ENCODE measurements at regions not wholly inside any gene's neighbourhood (a gene's known extent, or its start where the extent isn't known, plus 50 kb on each side); places are given as distances from the start of the nearest gene placed in this dataset.

- Histone ChIP-seq H3K27me3 (ENCODE audit: control insufficient read depth in 4 of 4, insufficient read depth in 4 of 4, low read length in 3 of 4) (peaks cover 0 to 2% (median 0%) of the 10 kb centered on the region in 4 donors), H3K4me1 (ENCODE audit: control insufficient read depth in 4 of 4, insufficient read depth in 4 of 4, low read length in 3 of 4) (no peaks in the 10 kb centered on the region), H3K9ac (ENCODE audit: low read depth in 1 of 2, low read length in 2 of 2) (no peak overlapping the region), H3K27ac (ENCODE audit: low read depth in 1 of 2, low read length in 2 of 2) (no peak overlapping the region), H3K4me3 (ENCODE audit: low read depth in 1 of 3, low read length in 3 of 3) (no peak overlapping the region), H3K36me3 (ENCODE audit: control insufficient read depth in 4 of 4, insufficient read depth in 3 of 4, low read depth in 1 of 4, low read length in 3 of 4) (no peaks in the 10 kb centered on the region), H3K9me3 (ENCODE audit: control insufficient read depth in 4 of 4, low read length in 3 of 4) (no peaks in the 10 kb centered on the region)
- no peak for DNase-seq (ENCODE audit: low spot score)
- no peak for TF ChIP-seq NR2F2 (IDR thresholded peaks at IDR 0.05)
- TF ChIP-seq FOXA1 (IDR thresholded peaks at IDR 0.05), result no peak
- TF ChIP-seq RXRA (IDR thresholded peaks at IDR 0.05), result no peak
- no peak for TF ChIP-seq ATF3 (IDR thresholded peaks at IDR 0.05)
- no peak for TF ChIP-seq GABPA (IDR thresholded peaks at IDR 0.05 in 1 of 2, conservative IDR thresholded peaks at IDR 0.05 in 1 of 2)
- no peak for TF ChIP-seq HNF4A (conservative IDR thresholded peaks at IDR 0.05)
- no peak for TF ChIP-seq SP1 (IDR thresholded peaks at IDR 0.05)
- TF ChIP-seq YY1 (IDR thresholded peaks at IDR 0.05), result no peak
- TF ChIP-seq FOXA2 (IDR thresholded peaks at IDR 0.05), result no peak
- TF ChIP-seq TAF1 (conservative IDR thresholded peaks at IDR 0.05), result no peak
- no peak for TF ChIP-seq REST (IDR thresholded peaks at IDR 0.05)
- TF ChIP-seq, protein P1, sequence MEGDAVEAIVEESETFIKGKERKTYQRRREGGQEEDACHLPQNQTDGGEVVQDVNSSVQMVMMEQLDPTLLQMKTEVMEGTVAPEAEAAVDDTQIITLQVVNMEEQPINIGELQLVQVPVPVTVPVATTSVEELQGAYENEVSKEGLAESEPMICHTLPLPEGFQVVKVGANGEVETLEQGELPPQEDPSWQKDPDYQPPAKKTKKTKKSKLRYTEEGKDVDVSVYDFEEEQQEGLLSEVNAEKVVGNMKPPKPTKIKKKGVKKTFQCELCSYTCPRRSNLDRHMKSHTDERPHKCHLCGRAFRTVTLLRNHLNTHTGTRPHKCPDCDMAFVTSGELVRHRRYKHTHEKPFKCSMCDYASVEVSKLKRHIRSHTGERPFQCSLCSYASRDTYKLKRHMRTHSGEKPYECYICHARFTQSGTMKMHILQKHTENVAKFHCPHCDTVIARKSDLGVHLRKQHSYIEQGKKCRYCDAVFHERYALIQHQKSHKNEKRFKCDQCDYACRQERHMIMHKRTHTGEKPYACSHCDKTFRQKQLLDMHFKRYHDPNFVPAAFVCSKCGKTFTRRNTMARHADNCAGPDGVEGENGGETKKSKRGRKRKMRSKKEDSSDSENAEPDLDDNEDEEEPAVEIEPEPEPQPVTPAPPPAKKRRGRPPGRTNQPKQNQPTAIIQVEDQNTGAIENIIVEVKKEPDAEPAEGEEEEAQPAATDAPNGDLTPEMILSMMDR (IDR thresholded peaks at IDR 0.05; ENCODE audit: low read depth, low read length, missing input control), result no peak
- TF ChIP-seq EGR1 (IDR thresholded peaks at IDR 0.05; ENCODE audit: low read depth in 2 of 2), result no peak
- no peak for TF ChIP-seq RAD21 (IDR thresholded peaks at IDR 0.05)
- TF ChIP-seq JUND (IDR thresholded peaks at IDR 0.05), result no peak
- TF ChIP-seq, protein P2, sequence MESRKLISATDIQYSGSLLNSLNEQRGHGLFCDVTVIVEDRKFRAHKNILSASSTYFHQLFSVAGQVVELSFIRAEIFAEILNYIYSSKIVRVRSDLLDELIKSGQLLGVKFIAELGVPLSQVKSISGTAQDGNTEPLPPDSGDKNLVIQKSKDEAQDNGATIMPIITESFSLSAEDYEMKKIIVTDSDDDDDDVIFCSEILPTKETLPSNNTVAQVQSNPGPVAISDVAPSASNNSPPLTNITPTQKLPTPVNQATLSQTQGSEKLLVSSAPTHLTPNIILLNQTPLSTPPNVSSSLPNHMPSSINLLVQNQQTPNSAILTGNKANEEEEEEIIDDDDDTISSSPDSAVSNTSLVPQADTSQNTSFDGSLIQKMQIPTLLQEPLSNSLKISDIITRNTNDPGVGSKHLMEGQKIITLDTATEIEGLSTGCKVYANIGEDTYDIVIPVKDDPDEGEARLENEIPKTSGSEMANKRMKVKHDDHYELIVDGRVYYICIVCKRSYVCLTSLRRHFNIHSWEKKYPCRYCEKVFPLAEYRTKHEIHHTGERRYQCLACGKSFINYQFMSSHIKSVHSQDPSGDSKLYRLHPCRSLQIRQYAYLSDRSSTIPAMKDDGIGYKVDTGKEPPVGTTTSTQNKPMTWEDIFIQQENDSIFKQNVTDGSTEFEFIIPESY (IDR thresholded peaks at IDR 0.05), result no peak
- 47% methylated on average over 1 of the region's 1 CpG for WGBS
Observed at GRCh38 chr12:81958406-81958805, 199.3 kb upstream of the PPFIA2 start.

GRCh38 chr12:81957631-81958030, 198.5 kb upstream of the PPFIA2 start:
- Histone ChIP-seq H3K36me3 (ENCODE audit: control insufficient read depth in 4 of 4, insufficient read depth in 3 of 4, low read depth in 1 of 4, low read length in 3 of 4) (no peaks in the 10 kb centered on the region), H3K4me1 (ENCODE audit: control insufficient read depth in 4 of 4, insufficient read depth in 4 of 4, low read length in 3 of 4) (no peaks in the 10 kb centered on the region), H3K9ac (ENCODE audit: low read depth in 1 of 2, low read length in 2 of 2) (no peak overlapping the region), H3K27ac (ENCODE audit: low read depth in 1 of 2, low read length in 2 of 2) (no peak overlapping the region), H3K27me3 (ENCODE audit: control insufficient read depth in 4 of 4, insufficient read depth in 4 of 4, low read length in 3 of 4) (peaks cover 0 to 2% (median 0%) of the 10 kb centered on the region in 4 donors), H3K9me3 (ENCODE audit: control insufficient read depth in 4 of 4, low read length in 3 of 4) (no peaks in the 10 kb centered on the region), H3K4me3 (ENCODE audit: low read depth in 1 of 3, low read length in 3 of 3) (no peak overlapping the region)
- TF ChIP-seq ATF3 (IDR thresholded peaks at IDR 0.05) (no peak), RXRA (IDR thresholded peaks at IDR 0.05) (no peak), EGR1 (IDR thresholded peaks at IDR 0.05; ENCODE audit: low read depth in 2 of 2) (no peak), GABPA (IDR thresholded peaks at IDR 0.05 in 1 of 2, conservative IDR thresholded peaks at IDR 0.05 in 1 of 2) (no peak), HNF4G (IDR thresholded peaks at IDR 0.05) (no peak), NR2F2 (IDR thresholded peaks at IDR 0.05) (no peak), JUND (IDR thresholded peaks at IDR 0.05) (no peak), SP1 (IDR thresholded peaks at IDR 0.05) (no peak), TAF1 (conservative IDR thresholded peaks at IDR 0.05) (no peak), FOXA2 (IDR thresholded peaks at IDR 0.05) (no peak), YY1 (IDR thresholded peaks at IDR 0.05) (no peak)
- TF ChIP-seq, protein P2 (IDR thresholded peaks at IDR 0.05), result no peak
- TF ChIP-seq, protein P1 (IDR thresholded peaks at IDR 0.05; ENCODE audit: low read depth, low read length, missing input control), result no peak
- TF ChIP-seq, protein P3, sequence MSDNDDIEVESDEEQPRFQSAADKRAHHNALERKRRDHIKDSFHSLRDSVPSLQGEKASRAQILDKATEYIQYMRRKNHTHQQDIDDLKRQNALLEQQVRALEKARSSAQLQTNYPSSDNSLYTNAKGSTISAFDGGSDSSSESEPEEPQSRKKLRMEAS (IDR thresholded peaks at IDR 0.05), result no peak
- no peak for DNase-seq (ENCODE audit: low spot score)
